ENCODE measurements at regions not wholly inside any gene's neighbourhood (a gene's known extent, or its start where the extent isn't known, plus 50 kb on each side); places are given as distances from the start of the nearest gene placed in this dataset.

DNA sequence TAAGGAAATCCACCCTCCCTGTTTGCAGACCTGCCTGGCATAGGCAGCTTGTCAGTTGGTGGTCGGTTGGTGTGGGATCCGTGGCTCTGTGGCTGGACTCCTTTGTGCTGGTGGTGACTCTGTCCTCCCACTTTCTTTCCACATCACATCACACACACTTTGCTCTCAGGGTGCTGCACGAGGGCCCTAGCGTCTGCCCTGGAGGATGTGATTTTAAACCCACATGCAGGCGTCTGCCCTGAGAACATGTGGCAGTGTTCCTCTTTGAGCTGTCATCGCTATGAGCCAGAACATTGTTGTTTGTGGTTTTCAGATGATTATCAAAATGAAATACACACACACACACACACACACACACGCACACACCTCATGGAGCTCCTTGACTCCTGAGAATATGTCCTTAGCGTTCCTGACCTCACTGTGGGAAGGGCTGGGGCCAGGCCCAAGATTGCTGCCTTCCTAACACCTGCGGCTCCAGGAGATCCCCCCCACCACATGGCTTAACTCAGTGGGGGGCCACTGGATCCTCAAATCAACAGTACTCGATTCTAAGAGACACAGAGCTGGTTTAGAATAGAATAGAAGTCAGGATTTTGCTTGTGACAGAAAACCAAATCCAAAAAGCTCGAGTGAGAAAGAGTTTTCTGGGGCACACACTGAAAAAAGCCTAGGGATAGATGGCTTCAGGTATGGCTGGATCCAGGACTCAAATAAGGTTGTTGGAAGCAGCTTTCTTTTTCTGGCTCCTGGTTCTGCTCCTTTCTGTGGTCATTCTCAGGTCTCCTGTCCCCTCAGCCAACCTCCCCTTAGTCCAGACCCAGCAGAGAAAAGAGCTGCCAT lies 54.8 kb downstream of the RTP5 start:
- Histone ChIP-seq H2AFZ (no peak overlapping the region), H3K79me2 (no peaks in the 10 kb centered on the region), H3K9ac (no peak overlapping the region), H3K27ac (no peak overlapping the region), H3K4me2 (ENCODE audit: low read length) (no peak overlapping the region), H3K27me3 (ENCODE audit: control insufficient read depth, insufficient read depth, low read length) (no peaks in the 10 kb centered on the region), H3K9me3 (ENCODE audit: control insufficient read depth, low read length) (no peaks in the 10 kb centered on the region), H3K4me1 (no peaks in the 10 kb centered on the region), H3K36me3 (ENCODE audit: control insufficient read depth, insufficient read depth, low read length) (no peaks in the 10 kb centered on the region), H3K4me3 (ENCODE audit: low read depth, low read length) (no peak overlapping the region)
- TF ChIP-seq, protein P1, sequence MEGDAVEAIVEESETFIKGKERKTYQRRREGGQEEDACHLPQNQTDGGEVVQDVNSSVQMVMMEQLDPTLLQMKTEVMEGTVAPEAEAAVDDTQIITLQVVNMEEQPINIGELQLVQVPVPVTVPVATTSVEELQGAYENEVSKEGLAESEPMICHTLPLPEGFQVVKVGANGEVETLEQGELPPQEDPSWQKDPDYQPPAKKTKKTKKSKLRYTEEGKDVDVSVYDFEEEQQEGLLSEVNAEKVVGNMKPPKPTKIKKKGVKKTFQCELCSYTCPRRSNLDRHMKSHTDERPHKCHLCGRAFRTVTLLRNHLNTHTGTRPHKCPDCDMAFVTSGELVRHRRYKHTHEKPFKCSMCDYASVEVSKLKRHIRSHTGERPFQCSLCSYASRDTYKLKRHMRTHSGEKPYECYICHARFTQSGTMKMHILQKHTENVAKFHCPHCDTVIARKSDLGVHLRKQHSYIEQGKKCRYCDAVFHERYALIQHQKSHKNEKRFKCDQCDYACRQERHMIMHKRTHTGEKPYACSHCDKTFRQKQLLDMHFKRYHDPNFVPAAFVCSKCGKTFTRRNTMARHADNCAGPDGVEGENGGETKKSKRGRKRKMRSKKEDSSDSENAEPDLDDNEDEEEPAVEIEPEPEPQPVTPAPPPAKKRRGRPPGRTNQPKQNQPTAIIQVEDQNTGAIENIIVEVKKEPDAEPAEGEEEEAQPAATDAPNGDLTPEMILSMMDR (IDR thresholded peaks at IDR 0.05): no peak

- TF ChIP-seq, protein P1 (IDR thresholded peaks at IDR 0.05): no peak
- no peaks in the 10 kb centered on the region for H3K9me3 ChIP-seq (ENCODE audit: control insufficient read depth, low read length)
- H3K27ac ChIP-seq: no peak overlapping the region
- no peaks in the 10 kb centered on the region for H3K27me3 ChIP-seq (ENCODE audit: control insufficient read depth, insufficient read depth, low read length)
- H3K36me3 ChIP-seq (ENCODE audit: control insufficient read depth, insufficient read depth, low read length): no peaks in the 10 kb centered on the region
- no peaks in the 10 kb centered on the region for H3K79me2 ChIP-seq
- H2AFZ ChIP-seq: no peak overlapping the region
- no peaks in the 10 kb centered on the region for H3K4me1 ChIP-seq
- no peak overlapping the region for H3K4me2 ChIP-seq (ENCODE audit: low read length)
- no peak overlapping the region for H3K4me3 ChIP-seq (ENCODE audit: low read depth, low read length)
- H3K9ac ChIP-seq: no peak overlapping the region
Observed at GRCh38 chr2:241924909-241925250, 55.4 kb downstream of the RTP5 start.

GRCh38 chr2:241925277-241925676 lies 55.7 kb downstream of the RTP5 start:
- TF ChIP-seq, protein P1 (IDR thresholded peaks at IDR 0.05): no peak

GRCh38 chr2:241925821-241926441 lies 56.4 kb downstream of the RTP5 start:
- Histone ChIP-seq H3K36me3 (ENCODE audit: control insufficient read depth, insufficient read depth, low read length) (no peaks in the 10 kb centered on the region), H3K27ac (no peak overlapping the region), H3K79me2 (no peaks in the 10 kb centered on the region), H3K4me2 (ENCODE audit: low read length) (no peak overlapping the region), H3K4me3 (ENCODE audit: low read depth, low read length) (no peak overlapping the region), H2AFZ (no peak overlapping the region), H3K9ac (no peak overlapping the region), H3K27me3 (ENCODE audit: control insufficient read depth, insufficient read depth, low read length) (no peaks in the 10 kb centered on the region), H3K9me3 (ENCODE audit: control insufficient read depth, low read length) (no peaks in the 10 kb centered on the region), H3K4me1 (no peaks in the 10 kb centered on the region)
- TF ChIP-seq, protein P1 (IDR thresholded peaks at IDR 0.05): no peak

More at GRCh38 chr2:241925277-241925676, 55.7 kb downstream of the RTP5 start:
- Histone ChIP-seq H3K4me1 (no peaks in the 10 kb centered on the region), H3K27me3 (ENCODE audit: control insufficient read depth, insufficient read depth, low read length) (no peaks in the 10 kb centered on the region), H2AFZ (no peak overlapping the region), H3K4me3 (ENCODE audit: low read depth, low read length) (no peak overlapping the region), H3K9ac (no peak overlapping the region), H3K9me3 (ENCODE audit: control insufficient read depth, low read length) (no peaks in the 10 kb centered on the region), H3K27ac (no peak overlapping the region), H3K79me2 (no peaks in the 10 kb centered on the region), H3K4me2 (ENCODE audit: low read length) (no peak overlapping the region), H3K36me3 (ENCODE audit: control insufficient read depth, insufficient read depth, low read length) (no peaks in the 10 kb centered on the region)
